ENCODE measurements at regions not wholly inside any gene's neighbourhood (a gene's known extent, or its start where the extent isn't known, plus 50 kb on each side); places are given as distances from the start of the nearest gene placed in this dataset.
A peak's percentile ranks its signal among the peaks of the same experiment; 100 is the strongest.

DNA sequence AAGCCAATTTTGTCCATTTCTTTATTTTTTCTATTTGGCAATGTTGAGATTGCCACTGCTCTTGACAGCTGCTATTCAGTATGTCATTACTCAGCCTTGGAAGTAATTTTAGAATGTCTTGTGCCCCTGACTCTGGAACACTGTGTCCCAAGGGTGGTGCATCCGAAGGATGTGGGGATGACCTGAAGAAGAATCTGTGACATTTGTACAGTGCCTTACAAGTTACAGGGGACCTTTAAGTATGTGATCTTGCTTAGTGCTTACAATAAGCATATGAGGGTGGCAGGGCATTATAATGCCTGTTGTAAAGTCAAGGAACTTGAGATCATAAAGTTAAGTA lies 239.5 kb downstream of the REEP3 start:
- no peak overlapping the region for H3K27ac ChIP-seq
- no peak for DNase-seq
- H3K4me1 ChIP-seq: no peaks in the 10 kb centered on the region
- H3K36me3 ChIP-seq: no peaks in the 10 kb centered on the region
- no peaks in the 10 kb centered on the region for H3K9me3 ChIP-seq
- TF ChIP-seq, protein P1, sequence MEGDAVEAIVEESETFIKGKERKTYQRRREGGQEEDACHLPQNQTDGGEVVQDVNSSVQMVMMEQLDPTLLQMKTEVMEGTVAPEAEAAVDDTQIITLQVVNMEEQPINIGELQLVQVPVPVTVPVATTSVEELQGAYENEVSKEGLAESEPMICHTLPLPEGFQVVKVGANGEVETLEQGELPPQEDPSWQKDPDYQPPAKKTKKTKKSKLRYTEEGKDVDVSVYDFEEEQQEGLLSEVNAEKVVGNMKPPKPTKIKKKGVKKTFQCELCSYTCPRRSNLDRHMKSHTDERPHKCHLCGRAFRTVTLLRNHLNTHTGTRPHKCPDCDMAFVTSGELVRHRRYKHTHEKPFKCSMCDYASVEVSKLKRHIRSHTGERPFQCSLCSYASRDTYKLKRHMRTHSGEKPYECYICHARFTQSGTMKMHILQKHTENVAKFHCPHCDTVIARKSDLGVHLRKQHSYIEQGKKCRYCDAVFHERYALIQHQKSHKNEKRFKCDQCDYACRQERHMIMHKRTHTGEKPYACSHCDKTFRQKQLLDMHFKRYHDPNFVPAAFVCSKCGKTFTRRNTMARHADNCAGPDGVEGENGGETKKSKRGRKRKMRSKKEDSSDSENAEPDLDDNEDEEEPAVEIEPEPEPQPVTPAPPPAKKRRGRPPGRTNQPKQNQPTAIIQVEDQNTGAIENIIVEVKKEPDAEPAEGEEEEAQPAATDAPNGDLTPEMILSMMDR (IDR thresholded peaks at IDR 0.05): no peak
- no peak for TF ChIP-seq POLR2A (IDR thresholded peaks at IDR 0.05)
- no peaks in the 10 kb centered on the region for H3K27me3 ChIP-seq
- no peak overlapping the region for H3K4me3 ChIP-seq

DNA sequence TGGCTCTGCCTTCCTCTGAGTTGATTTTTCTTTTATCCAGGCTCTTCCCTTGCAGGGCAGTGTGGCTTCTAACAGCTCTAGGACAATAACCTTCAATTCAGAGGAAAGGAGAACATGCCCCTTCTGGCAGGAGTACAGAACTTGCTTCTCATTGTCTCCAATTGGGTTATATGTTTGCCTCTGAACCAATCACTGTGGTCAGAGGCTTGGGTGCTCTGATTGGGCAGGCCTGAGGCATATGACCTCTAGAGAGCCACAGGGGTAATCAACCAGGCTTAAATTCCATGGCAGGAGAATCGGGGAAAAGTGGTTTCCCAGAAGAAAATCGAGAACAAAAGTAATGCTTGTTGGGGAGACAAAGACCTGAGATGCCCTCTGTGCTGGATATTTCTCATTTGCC lies 240.0 kb downstream of the REEP3 start:
- DNase-seq: no peak
- no peak overlapping the region for H3K27ac ChIP-seq
- no peak overlapping the region for H3K4me3 ChIP-seq
- TF ChIP-seq, protein P1 (IDR thresholded peaks at IDR 0.05): no peak
- TF ChIP-seq POLR2A (IDR thresholded peaks at IDR 0.05): no peak
- no peaks in the 10 kb centered on the region for H3K4me1 ChIP-seq
- no peaks in the 10 kb centered on the region for H3K9me3 ChIP-seq
- H3K36me3 ChIP-seq: no peaks in the 10 kb centered on the region
- H3K27me3 ChIP-seq: no peaks in the 10 kb centered on the region

DNA sequence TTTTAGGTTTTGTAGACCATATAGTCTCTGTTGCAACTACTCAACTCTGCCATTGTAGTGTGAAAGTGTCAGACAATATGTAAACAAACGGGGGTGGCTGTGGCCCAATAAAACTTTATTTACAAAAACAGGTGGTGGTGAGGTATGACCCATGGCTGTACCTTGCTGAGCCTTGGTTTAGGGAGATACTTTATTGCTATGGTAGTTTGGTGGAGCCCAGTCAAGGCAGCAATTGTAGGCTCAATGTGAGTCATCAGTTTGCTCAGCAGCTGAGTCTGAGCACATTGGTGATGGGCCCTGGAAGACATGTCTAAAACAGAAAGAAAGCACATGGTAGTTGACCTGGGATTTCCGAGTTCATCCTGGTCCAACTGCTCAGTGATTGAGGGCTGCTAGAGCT lies 242.5 kb downstream of the REEP3 start:
- H3K4me3 ChIP-seq: no peak overlapping the region
- no peak overlapping the region for H3K27ac ChIP-seq
- no peaks in the 10 kb centered on the region for H3K36me3 ChIP-seq
- no peaks in the 10 kb centered on the region for H3K27me3 ChIP-seq
- H3K4me1 ChIP-seq: no peaks in the 10 kb centered on the region
- H3K9me3 ChIP-seq: no peaks in the 10 kb centered on the region
- DNase-seq: no peak
- no peak for TF ChIP-seq POLR2A (IDR thresholded peaks at IDR 0.05)

GRCh38 chr10:63765126-63765525 lies 243.9 kb downstream of the REEP3 start:
- DNase-seq: no peak
- Histone ChIP-seq H3K36me3 (no peaks in the 10 kb centered on the region), H3K4me3 (no peak overlapping the region), H3K27me3 (no peaks in the 10 kb centered on the region), H3K27ac (no peak overlapping the region), H3K9me3 (no peaks in the 10 kb centered on the region), H3K4me1 (no peaks in the 10 kb centered on the region)
- TF ChIP-seq, protein P1 (IDR thresholded peaks at IDR 0.05): no peak
- TF ChIP-seq POLR2A (IDR thresholded peaks at IDR 0.05): no peak

GRCh38 chr10:63766745-63767137 lies 245.5 kb downstream of the REEP3 start:
- Histone ChIP-seq H3K4me1 (no peaks in the 10 kb centered on the region), H3K4me3 (no peak overlapping the region), H3K36me3 (no peaks in the 10 kb centered on the region), H3K27me3 (no peaks in the 10 kb centered on the region), H3K9me3 (no peaks in the 10 kb centered on the region), H3K27ac (no peak overlapping the region)
- DNase-seq: no peak
- TF ChIP-seq, protein P1 (IDR thresholded peaks at IDR 0.05): no peak
- no peak for TF ChIP-seq POLR2A (IDR thresholded peaks at IDR 0.05)

DNA sequence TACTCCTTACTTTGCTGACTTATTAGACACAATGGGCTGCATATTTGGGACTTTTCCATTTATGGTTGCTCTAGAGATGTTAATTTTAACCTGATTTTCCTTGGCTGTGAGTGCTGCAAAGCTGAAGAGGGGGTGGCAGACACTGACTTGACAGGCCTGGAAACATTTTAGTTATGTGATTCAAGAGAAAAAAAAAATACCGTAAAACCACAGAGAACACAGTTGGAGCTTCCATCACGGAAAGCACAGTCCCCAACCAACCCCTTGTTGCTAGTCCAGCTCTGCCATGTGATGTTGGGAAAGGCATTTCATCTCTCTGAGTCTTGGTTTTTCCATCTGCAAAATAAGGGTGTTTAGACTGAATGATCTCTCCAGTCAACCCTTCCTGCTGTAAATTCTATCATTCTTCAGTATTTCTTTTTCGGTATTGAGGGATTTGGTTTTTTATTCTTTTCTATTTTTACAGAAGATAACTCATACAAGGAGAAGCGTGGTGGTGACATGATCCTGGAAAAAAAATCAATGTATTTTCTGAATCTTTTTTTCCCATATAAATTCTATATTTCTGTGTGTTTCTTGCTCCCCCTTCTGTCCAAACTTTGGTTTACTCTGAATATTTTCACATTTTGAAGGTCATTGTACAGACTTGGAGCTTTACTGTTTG lies 246.1 kb downstream of the REEP3 start:
- no peaks in the 10 kb centered on the region for H3K9me3 ChIP-seq
- H3K4me3 ChIP-seq: no peak overlapping the region
- H3K4me1 ChIP-seq: no peaks in the 10 kb centered on the region
- no peaks in the 10 kb centered on the region for H3K36me3 ChIP-seq
- no peak for DNase-seq
- H3K27me3 ChIP-seq: no peaks in the 10 kb centered on the region
- TF ChIP-seq POLR2A (IDR thresholded peaks at IDR 0.05): no peak
- TF ChIP-seq, protein P1 (IDR thresholded peaks at IDR 0.05): peak in 2 of 6 experiments; percentile 17 to 37
- H3K27ac ChIP-seq: no peak overlapping the region

All from Peyer's patch (tissue), 4 donors.